ENCODE measurements at regions not wholly inside any gene's neighbourhood (a gene's known extent, or its start where the extent isn't known, plus 50 kb on each side); places are given as distances from the start of the nearest gene placed in this dataset.

DNA sequence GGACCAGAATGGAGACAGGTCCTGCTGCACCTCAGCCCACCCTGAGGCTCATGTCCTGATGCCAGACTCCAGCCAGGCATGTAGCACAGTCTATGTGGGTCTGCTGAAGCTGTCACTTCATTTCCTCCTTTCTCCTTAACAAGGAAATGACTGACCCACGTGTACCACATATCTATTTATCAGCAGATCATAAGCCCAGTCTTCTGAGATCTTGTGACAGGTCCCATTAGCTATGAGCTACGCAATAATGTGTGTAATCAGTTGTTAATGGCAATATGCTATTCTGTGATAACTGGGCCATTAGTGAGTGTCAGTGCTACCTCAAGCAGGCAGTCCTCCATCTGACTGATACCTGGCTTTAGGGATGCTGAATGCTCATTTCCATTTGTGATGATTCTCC lies 615.3 kb downstream of the BCL11A start:
- TF ChIP-seq, protein P1, sequence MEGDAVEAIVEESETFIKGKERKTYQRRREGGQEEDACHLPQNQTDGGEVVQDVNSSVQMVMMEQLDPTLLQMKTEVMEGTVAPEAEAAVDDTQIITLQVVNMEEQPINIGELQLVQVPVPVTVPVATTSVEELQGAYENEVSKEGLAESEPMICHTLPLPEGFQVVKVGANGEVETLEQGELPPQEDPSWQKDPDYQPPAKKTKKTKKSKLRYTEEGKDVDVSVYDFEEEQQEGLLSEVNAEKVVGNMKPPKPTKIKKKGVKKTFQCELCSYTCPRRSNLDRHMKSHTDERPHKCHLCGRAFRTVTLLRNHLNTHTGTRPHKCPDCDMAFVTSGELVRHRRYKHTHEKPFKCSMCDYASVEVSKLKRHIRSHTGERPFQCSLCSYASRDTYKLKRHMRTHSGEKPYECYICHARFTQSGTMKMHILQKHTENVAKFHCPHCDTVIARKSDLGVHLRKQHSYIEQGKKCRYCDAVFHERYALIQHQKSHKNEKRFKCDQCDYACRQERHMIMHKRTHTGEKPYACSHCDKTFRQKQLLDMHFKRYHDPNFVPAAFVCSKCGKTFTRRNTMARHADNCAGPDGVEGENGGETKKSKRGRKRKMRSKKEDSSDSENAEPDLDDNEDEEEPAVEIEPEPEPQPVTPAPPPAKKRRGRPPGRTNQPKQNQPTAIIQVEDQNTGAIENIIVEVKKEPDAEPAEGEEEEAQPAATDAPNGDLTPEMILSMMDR (IDR thresholded peaks at IDR 0.05): no peak
- no peak for TF ChIP-seq POLR2AphosphoS5 (IDR thresholded peaks at IDR 0.05)
